T-helper 1 cell (primary cell): ENCODE measurements at regions not wholly inside any gene's neighbourhood (a gene's known extent, or its start where the extent isn't known, plus 50 kb on each side); places are given as distances from the start of the nearest gene placed in this dataset.
A peak's percentile ranks its signal among the peaks of the same experiment; 100 is the strongest.
"Not testable (repeated sequence)": the region's sequence is repeated elsewhere in the genome, so short reads cannot be mapped to it uniquely, and the experiment has no call there.

Experiments
- DNase-seq, 5 donors: peaks; one replicate each; pipeline ENCODE4 v3.0.0-alpha.2; 2012 to 2020

- no peak for DNase-seq
Measured at GRCh38 chr18:3328532-3328931, 66.6 kb downstream of the MYL12B start.

- DNase-seq = no peak
Measured at GRCh38 chr18:3329471-3329870, 67.5 kb downstream of the MYL12B start.

GRCh38 chr18:3329872-3330271, 67.9 kb downstream of the MYL12B start:
- DNase-seq = no peak

GRCh38 chr18:3330622-3331021, 68.7 kb downstream of the MYL12B start:
- no peak for DNase-seq

- no peak for DNase-seq
Measured at GRCh38 chr18:3332376-3332775, 70.4 kb downstream of the MYL12B start.

- no peak for DNase-seq
Measured at GRCh38 chr18:3333056-3333720, 71.3 kb downstream of the MYL12B start.

- DNase-seq = no peak
Measured at GRCh38 chr18:3333721-3334386, 71.9 kb downstream of the MYL12B start.

GRCh38 chr18:3340015-3340681, 78.2 kb downstream of the MYL12B start:
- peak in 1 of 5 donors; percentile 7 for DNase-seq

- DNase-seq = no peak
Measured at GRCh38 chr18:3340682-3341097, 78.8 kb downstream of the MYL12B start.

GRCh38 chr18:3342628-3343027, 80.7 kb downstream of the MYL12B start:
- no peak for DNase-seq

- no peak for DNase-seq
Measured at GRCh38 chr18:3345452-3345851, 83.5 kb downstream of the MYL12B start.

- no peak for DNase-seq
Measured at GRCh38 chr18:3345885-3346284, 84.0 kb downstream of the MYL12B start.

- DNase-seq = no peak
Measured at GRCh38 chr18:3346487-3346886, 84.6 kb downstream of the MYL12B start.

- DNase-seq = no peak
Measured at GRCh38 chr18:3347286-3347803, 85.4 kb downstream of the MYL12B start.

- DNase-seq = no peak
Measured at GRCh38 chr18:3348176-3348575, 86.2 kb downstream of the MYL12B start.

- DNase-seq = not testable (repeated sequence)
Measured at GRCh38 chr18:3349046-3349841, 87.3 kb downstream of the MYL12B start.

- DNase-seq = no peak
Measured at GRCh38 chr18:3350021-3350420, 88.1 kb downstream of the MYL12B start.

- no peak for DNase-seq
Measured at GRCh38 chr18:3350566-3351527, 88.9 kb downstream of the MYL12B start.

- DNase-seq = no peak
Measured at GRCh38 chr18:3354506-3354905, 92.6 kb downstream of the MYL12B start.

GRCh38 chr18:3356614-3357013, 93.4 kb upstream of the TGIF1 start:
- peak in 1 of 5 donors; percentile 11 for DNase-seq

- no peak for DNase-seq
Measured at GRCh38 chr18:3357516-3357915, 92.5 kb upstream of the TGIF1 start.

GRCh38 chr18:3358310-3358709, 91.7 kb upstream of the TGIF1 start:
- no peak for DNase-seq
